PFSK-1 (cell line): ENCODE measurements at regions not wholly inside any gene's neighbourhood (a gene's known extent, or its start where the extent isn't known, plus 50 kb on each side); places are given as distances from the start of the nearest gene placed in this dataset.

Source experiments
- FOXP2 ChIP-seq: optimal IDR thresholded peaks from 2 replicates; pipeline ENCODE3; 2011; ENCODE audit warnings: borderline replicate concordance, control low read depth, inconsistent platforms; ENCODE audit not compliant: insufficient read depth; ENCODE audit errors: extremely low read length, extremely low read depth
- POLR2AphosphoS5 ChIP-seq: IDR thresholded peaks from 2 replicates; pipeline ENCODE4 v1.6.1; 2012; ENCODE audit warnings: low read depth, mild to moderate bottlenecking, control low read depth, low read length, moderate library complexity
- REST ChIP-seq, 2 experiments: IDR thresholded peaks; 2 replicates each; pipeline versions ENCODE4 v1.6.1 to v1.8.0; 2011 to 2012; ENCODE audit warnings: low read depth in 2 of 2, low read length in 2 of 2, control low read depth in 1 of 2, inconsistent platforms in 1 of 2, mild to moderate bottlenecking in 1 of 2, moderate library complexity in 1 of 2; ENCODE audit not compliant: insufficient read depth in 1 of 2
- SIN3A ChIP-seq: IDR thresholded peaks from 2 replicates; pipeline ENCODE4 v1.6.1; 2012; ENCODE audit warnings: mild to moderate bottlenecking, low read length, moderate library complexity, borderline replicate concordance; ENCODE audit not compliant: insufficient read depth
- TAF1 ChIP-seq: IDR thresholded peaks from 2 replicates; pipeline ENCODE4 v1.6.1; 2012; ENCODE audit warnings: low read length, control low read depth, borderline replicate concordance; ENCODE audit not compliant: insufficient read depth

- TF ChIP-seq TAF1 (no peak), REST (IDR thresholded peaks at IDR 0.05; ENCODE audit: insufficient read depth in 1 of 2, low read depth in 2 of 2, low read length in 2 of 2) (no peak), POLR2AphosphoS5 (no peak)
Measured at GRCh38 chr1:188402986-188403385, 1574.2 kb downstream of the PLA2G4A start.

- TF ChIP-seq SIN3A (no peak), POLR2AphosphoS5 (no peak), TAF1 (no peak), REST (IDR thresholded peaks at IDR 0.05; ENCODE audit: insufficient read depth in 1 of 2, low read depth in 2 of 2, low read length in 2 of 2) (no peak), FOXP2 (no peak)
Measured at GRCh38 chr1:188406636-188407035, 1577.9 kb downstream of the PLA2G4A start.

- TF ChIP-seq SIN3A (no peak), FOXP2 (no peak), REST (IDR thresholded peaks at IDR 0.05; ENCODE audit: insufficient read depth in 1 of 2, low read depth in 2 of 2, low read length in 2 of 2) (no peak), POLR2AphosphoS5 (no peak), TAF1 (no peak)
Measured at GRCh38 chr1:188420177-188420576, 1591.4 kb downstream of the PLA2G4A start.

GRCh38 chr1:188423073-188423472 lies 1594.3 kb downstream of the PLA2G4A start:
- TF ChIP-seq TAF1 (no peak), POLR2AphosphoS5 (no peak), SIN3A (no peak), REST (IDR thresholded peaks at IDR 0.05; ENCODE audit: insufficient read depth in 1 of 2, low read depth in 2 of 2, low read length in 2 of 2) (no peak), FOXP2 (no peak)

- TF ChIP-seq TAF1 (no peak), FOXP2 (no peak), POLR2AphosphoS5 (no peak), REST (IDR thresholded peaks at IDR 0.05; ENCODE audit: insufficient read depth in 1 of 2, low read depth in 2 of 2, low read length in 2 of 2) (no peak)
Measured at GRCh38 chr1:188424176-188424575, 1595.4 kb downstream of the PLA2G4A start.
